ENCODE measurements at regions not wholly inside any gene's neighbourhood (a gene's known extent, or its start where the extent isn't known, plus 50 kb on each side); places are given as distances from the start of the nearest gene placed in this dataset.

- no peak for DNase-seq
- Histone ChIP-seq H3K36me3 (ENCODE audit: low read depth, missing control alignments) (no peaks in the 10 kb centered on the region), H3K27ac (no peak overlapping the region), H3K4me3 (no peak overlapping the region), H3K9me3 (no peaks in the 10 kb centered on the region), H3K4me1 (no peaks in the 10 kb centered on the region), H3K27me3 (no peaks in the 10 kb centered on the region)
- TF ChIP-seq CTCF (IDR thresholded peaks at IDR 0.05) (no peak), POLR2A (IDR thresholded peaks at IDR 0.05) (no peak)
- intact Hi-C loops (cut with DNase I; ENCODE audit: low total_unique reads), result no loop called here
- 73 to 86% methylated on average over 1 to 2 of the region's 2 CpGs for WGBS, 2 donors
Measured at GRCh38 chr2:203585516-203585915, 50.4 kb upstream of the RAPH1 start.

GRCh38 chr2:203586206-203586605, 51.1 kb upstream of the RAPH1 start:
- Histone ChIP-seq H3K4me3 (no peak overlapping the region), H3K27ac (no peak overlapping the region), H3K27me3 (no peaks in the 10 kb centered on the region), H3K9me3 (no peaks in the 10 kb centered on the region), H3K4me1 (no peaks in the 10 kb centered on the region), H3K36me3 (ENCODE audit: low read depth, missing control alignments) (no peaks in the 10 kb centered on the region)
- intact Hi-C loops (cut with DNase I; ENCODE audit: low total_unique reads), result no loop called here
- no peak for TF ChIP-seq CTCF (IDR thresholded peaks at IDR 0.05)
- no peak for TF ChIP-seq POLR2A (IDR thresholded peaks at IDR 0.05)
- no peak for DNase-seq
- 91 to 92% methylated on average over 6 of the region's 6 CpGs for WGBS, 2 donors

- H3K36me3 ChIP-seq (ENCODE audit: low read depth, missing control alignments), result no peaks in the 10 kb centered on the region
- DNase-seq, result no peak
- TF ChIP-seq CTCF (IDR thresholded peaks at IDR 0.05), result no peak
- no peak for TF ChIP-seq POLR2A (IDR thresholded peaks at IDR 0.05)
- 91 to 93% methylated on average over 4 of the region's 4 CpGs for WGBS, 2 donors
- H3K4me1 ChIP-seq, result no peaks in the 10 kb centered on the region
- H3K9me3 ChIP-seq, result no peaks in the 10 kb centered on the region
- H3K27ac ChIP-seq, result no peak overlapping the region
- H3K4me3 ChIP-seq, result no peak overlapping the region
- intact Hi-C loops (cut with DNase I; ENCODE audit: low total_unique reads), result no loop called here
- no peaks in the 10 kb centered on the region for H3K27me3 ChIP-seq
Measured at GRCh38 chr2:203586696-203587095, 51.6 kb upstream of the RAPH1 start.

- WGBS, 2 donors, result 67 to 77% methylated on average over 2 of the region's 2 CpGs
- H3K9me3 ChIP-seq, result no peaks in the 10 kb centered on the region
- no peak overlapping the region for H3K4me3 ChIP-seq
- DNase-seq, result no peak
- no peak for TF ChIP-seq CTCF (IDR thresholded peaks at IDR 0.05)
- no peak for TF ChIP-seq POLR2A (IDR thresholded peaks at IDR 0.05)
- intact Hi-C loops (cut with DNase I; ENCODE audit: low total_unique reads), result no loop called here
- no peaks in the 10 kb centered on the region for H3K4me1 ChIP-seq
- no peaks in the 10 kb centered on the region for H3K36me3 ChIP-seq (ENCODE audit: low read depth, missing control alignments)
- H3K27me3 ChIP-seq, result no peaks in the 10 kb centered on the region
- H3K27ac ChIP-seq, result no peak overlapping the region
Measured at GRCh38 chr2:203590496-203590895, 55.4 kb upstream of the RAPH1 start.

GRCh38 chr2:203591642-203592041, 56.5 kb upstream of the RAPH1 start:
- DNase-seq, result no peak
- no peak overlapping the region for H3K4me3 ChIP-seq
- no peaks in the 10 kb centered on the region for H3K9me3 ChIP-seq
- H3K36me3 ChIP-seq (ENCODE audit: low read depth, missing control alignments), result no peaks in the 10 kb centered on the region
- intact Hi-C loops (cut with DNase I; ENCODE audit: low total_unique reads), result no loop called here
- TF ChIP-seq CTCF (IDR thresholded peaks at IDR 0.05) (no peak), POLR2A (IDR thresholded peaks at IDR 0.05) (no peak)
- H3K27ac ChIP-seq, result no peak overlapping the region
- no peaks in the 10 kb centered on the region for H3K4me1 ChIP-seq
- no peaks in the 10 kb centered on the region for H3K27me3 ChIP-seq

Data from testis (tissue), 2 donors.